Esophagus squamous epithelium (tissue), 4 donors: ENCODE measurements at regions not wholly inside any gene's neighbourhood (a gene's known extent, or its start where the extent isn't known, plus 50 kb on each side); places are given as distances from the start of the nearest gene placed in this dataset.

ENCODE experiments used
- CTCF ChIP-seq, 6 experiments: fragments of 450-650 bp in 4 of 6; fragments of 200-600 bp in 2 of 6; sonication (generic) in 2 of 6; IDR thresholded peaks; one replicate each; pipeline ENCODE4 v1.5.1; 2016 to 2019; ENCODE audit warnings: antibody characterized with exemption in 6 of 6, mild to moderate bottlenecking in 4 of 6, moderate library complexity in 4 of 6
- POLR2A ChIP-seq, 4 donors: fragments of 450-650 bp; IDR thresholded peaks; one replicate each; pipeline ENCODE4 v1.6.1; 2017; ENCODE audit warnings: antibody characterized with exemption in 4 of 4, mild to moderate bottlenecking in 4 of 4, moderate library complexity in 3 of 4

- TF ChIP-seq CTCF (IDR thresholded peaks at IDR 0.05) (no peak), POLR2A (IDR thresholded peaks at IDR 0.05) (no peak)
Observed at GRCh38 chr1:195105773-195106172, 1502.5 kb downstream of the KCNT2 start.
